Activated CD4-positive, alpha-beta memory T cell treated with anti-CD3 and anti-CD28 coated beads, Interleukin-2, amount 10 ng/mL, durations not matched to agents 7 days and 5 days (primary cell): ENCODE measurements at regions not wholly inside any gene's neighbourhood (a gene's known extent, or its start where the extent isn't known, plus 50 kb on each side); places are given as distances from the start of the nearest gene placed in this dataset.

Experiments used
- CTCF ChIA-PET: fragments of 350-600 bp; sonication (Branson Sonifier 250); formaldehyde crosslinking; loops from one replicate; lab custom pipeline; 2021; ENCODE audit warnings: antibody characterized with exemption, inconsistent platforms; lab: Charles Lee
- POLR2A ChIA-PET: fragments of 350-600 bp; sonication (Branson Sonifier 250); formaldehyde crosslinking; loops from one replicate; lab custom pipeline; 2021; ENCODE audit warnings: antibody characterized with exemption; lab: Charles Lee
- DNase-seq: peaks from one replicate; pipeline ENCODE4 v3.0.0-alpha.2; 2020
- H3K27ac Mint-ChIP-seq: one replicate; pipeline ENCODE4 v1.8.0; 2021; ENCODE audit warnings: mild to moderate bottlenecking, mixed read lengths
- H3K27me3 Mint-ChIP-seq: one replicate; pipeline ENCODE4 v1.8.0; 2021; ENCODE audit warnings: mixed read lengths
- H3K36me3 Mint-ChIP-seq: one replicate; pipeline ENCODE4 v1.8.0; 2021; ENCODE audit warnings: low read depth, mixed read lengths
- H3K4me1 Mint-ChIP-seq: one replicate; pipeline ENCODE4 v1.8.0; 2021; ENCODE audit warnings: mixed read lengths
- H3K4me3 Mint-ChIP-seq: one replicate; pipeline ENCODE4 v1.8.0; 2021; ENCODE audit warnings: mild to moderate bottlenecking, mixed read lengths
- H3K9me3 Mint-ChIP-seq: one replicate; pipeline ENCODE4 v1.8.0; 2021; ENCODE audit warnings: mixed read lengths

DNA sequence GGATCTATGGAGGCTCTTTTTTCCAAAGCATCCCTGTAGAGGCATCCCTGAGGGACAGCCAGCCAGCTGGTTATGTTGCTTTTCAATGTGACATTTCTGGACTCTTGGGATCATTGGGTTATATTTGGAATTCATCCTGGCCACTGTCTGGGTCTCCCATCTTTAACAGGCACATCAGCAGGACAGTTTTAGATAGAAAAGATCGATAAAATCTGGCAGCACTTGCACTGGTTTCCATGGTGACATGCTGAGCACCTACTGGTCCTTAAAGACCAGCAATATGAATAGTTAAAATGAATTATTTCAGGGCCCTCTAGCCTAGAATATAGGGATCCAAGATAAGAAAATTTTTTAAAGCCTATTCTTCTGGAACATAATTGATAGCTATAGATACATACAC lies 151.6 kb downstream of the KDR start:
- Mint-ChIP-seq H3K4me1 (no peaks in the 10 kb centered on the region), H3K27me3 (no peaks in the 10 kb centered on the region), H3K4me3 (no peak overlapping the region), H3K36me3 (no peaks in the 10 kb centered on the region), H3K27ac (no peak overlapping the region), H3K9me3 (no peaks in the 10 kb centered on the region)
- no peak for DNase-seq
- CTCF ChIA-PET, result no interaction called here
- POLR2A ChIA-PET, result no interaction called here

DNA sequence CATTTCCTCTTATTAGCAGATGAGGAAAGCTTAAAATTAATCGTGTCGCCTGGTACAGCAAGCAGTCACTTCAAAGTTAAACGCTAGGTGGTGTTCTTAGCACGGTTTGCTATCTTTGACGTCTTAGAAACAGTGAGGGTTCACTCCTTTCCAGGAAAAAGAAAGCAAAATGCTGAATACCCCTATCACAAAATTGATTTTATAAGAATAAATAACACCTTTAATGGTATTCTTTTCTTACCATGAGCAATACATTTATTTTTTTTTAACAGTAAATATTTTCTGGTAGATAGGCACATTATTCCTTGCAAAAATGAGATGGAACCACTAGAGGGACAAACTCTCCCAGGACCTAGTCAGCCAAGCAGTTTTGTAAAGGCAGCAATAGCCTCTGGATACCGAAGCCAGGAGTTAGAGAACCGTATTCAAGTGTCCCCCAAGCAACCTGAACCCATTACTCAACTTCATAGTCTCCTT lies 153.9 kb downstream of the KDR start:
- no peak overlapping the region for H3K27ac Mint-ChIP-seq
- CTCF ChIA-PET, result interaction anchor here (0.6 to 1.5 kb wide), 5 partner anchors 8 to 583 kb away, joined by 3 to 4 read pairs (median 3); no protein-coding TSS in a partner anchor
- no peak for DNase-seq

DNA sequence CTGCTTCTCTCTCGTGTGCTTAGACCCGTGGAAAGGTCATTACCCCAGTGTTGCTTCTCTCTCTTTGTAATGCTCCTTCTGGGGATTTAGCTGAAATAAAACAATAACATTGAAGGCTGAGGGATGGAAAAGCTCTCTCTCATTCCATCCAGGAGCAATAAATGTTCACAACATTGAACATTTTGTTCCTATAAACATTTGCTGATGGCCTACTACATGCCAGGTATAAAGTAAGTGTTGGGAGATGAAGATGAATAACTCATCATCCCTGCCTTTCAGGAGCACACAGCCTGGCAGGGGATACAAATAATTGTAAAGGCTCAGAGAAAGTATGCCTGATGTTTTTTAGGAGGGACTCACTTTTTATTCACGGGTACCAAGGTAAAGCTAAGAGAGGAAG lies 158.1 kb downstream of the KDR start:
- ChIA-PET POLR2A (no interaction called here), CTCF (no interaction called here)
- Mint-ChIP-seq H3K9me3 (no peaks in the 10 kb centered on the region), H3K27me3 (no peaks in the 10 kb centered on the region), H3K4me3 (no peak overlapping the region), H3K4me1 (no peaks in the 10 kb centered on the region), H3K36me3 (no peaks in the 10 kb centered on the region), H3K27ac (no peak overlapping the region)
- no peak for DNase-seq

More for the DNA sequence above, 153.9 kb downstream of the KDR start:
- no peaks in the 10 kb centered on the region for H3K27me3 Mint-ChIP-seq
- no peak overlapping the region for H3K4me3 Mint-ChIP-seq
- POLR2A ChIA-PET, result no interaction called here
- no peaks in the 10 kb centered on the region for H3K9me3 Mint-ChIP-seq
- H3K36me3 Mint-ChIP-seq, result no peaks in the 10 kb centered on the region
- H3K4me1 Mint-ChIP-seq, result no peaks in the 10 kb centered on the region

DNA sequence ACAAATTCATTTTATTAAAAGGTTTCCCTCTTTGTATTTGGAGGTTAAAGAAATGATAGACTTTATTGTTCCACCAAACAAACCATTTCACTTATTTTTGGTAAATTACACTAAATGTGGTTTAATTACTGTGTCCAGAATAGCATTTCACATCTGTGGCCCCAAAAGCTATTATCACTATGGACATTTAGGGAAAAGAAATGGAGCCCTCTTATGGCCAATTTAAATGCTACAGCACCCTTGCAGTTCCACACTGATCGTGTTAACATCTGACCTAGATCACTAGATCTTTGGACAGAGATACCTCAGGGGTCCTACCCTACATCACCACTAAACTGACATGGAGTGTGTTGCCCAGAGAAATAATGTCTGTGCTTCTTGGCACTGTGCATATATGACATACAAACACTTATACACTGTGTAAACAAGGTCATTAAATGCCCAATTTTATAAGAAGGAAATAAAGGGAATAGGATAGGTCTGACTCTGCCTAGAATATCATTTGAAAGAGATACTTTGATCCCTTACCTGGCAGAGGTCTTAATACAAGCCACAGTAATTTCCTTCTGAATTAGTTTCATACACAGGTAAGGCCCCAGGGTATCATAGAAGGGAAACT lies 163.9 kb downstream of the KDR start:
- CTCF ChIA-PET, result no interaction called here
- no peak overlapping the region for H3K27ac Mint-ChIP-seq
- H3K36me3 Mint-ChIP-seq, result no peaks in the 10 kb centered on the region
- no peaks in the 10 kb centered on the region for H3K9me3 Mint-ChIP-seq
- peaks cover 1% of the 10 kb centered on the region for H3K27me3 Mint-ChIP-seq
- H3K4me3 Mint-ChIP-seq, result no peak overlapping the region
- POLR2A ChIA-PET, result no interaction called here
- peaks cover 4% of the 10 kb centered on the region for H3K4me1 Mint-ChIP-seq
- no peak for DNase-seq

DNA sequence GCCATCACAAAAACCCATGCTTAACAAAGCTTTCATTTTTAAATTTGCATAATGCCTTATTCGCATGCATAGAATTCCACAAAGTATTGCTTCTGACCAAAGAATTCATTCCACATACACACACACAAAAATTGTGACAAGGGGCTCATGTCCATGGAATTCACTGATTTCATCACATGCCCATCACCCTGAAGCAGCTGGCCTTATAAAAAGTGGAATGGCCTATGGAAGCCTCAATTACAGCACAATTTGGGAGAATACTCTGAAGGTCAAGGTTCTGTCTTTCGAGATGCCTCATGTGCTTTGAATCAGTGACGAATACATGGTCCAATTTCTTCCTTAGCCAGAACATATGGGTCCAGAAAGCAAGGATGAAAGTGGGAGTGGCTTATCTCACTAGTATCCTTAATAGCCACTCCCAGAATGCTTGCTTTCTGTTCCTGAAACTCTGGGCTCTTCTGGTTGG lies 165.7 kb downstream of the KDR start:
- H3K27me3 Mint-ChIP-seq, result peaks cover 1% of the 10 kb centered on the region
- H3K9me3 Mint-ChIP-seq, result no peaks in the 10 kb centered on the region
- POLR2A ChIA-PET, result no interaction called here
- no peak for DNase-seq
- CTCF ChIA-PET, result no interaction called here
- H3K4me3 Mint-ChIP-seq, result no peak overlapping the region
- peaks cover 4% of the 10 kb centered on the region for H3K4me1 Mint-ChIP-seq
- H3K36me3 Mint-ChIP-seq, result no peaks in the 10 kb centered on the region
- no peak overlapping the region for H3K27ac Mint-ChIP-seq

DNA sequence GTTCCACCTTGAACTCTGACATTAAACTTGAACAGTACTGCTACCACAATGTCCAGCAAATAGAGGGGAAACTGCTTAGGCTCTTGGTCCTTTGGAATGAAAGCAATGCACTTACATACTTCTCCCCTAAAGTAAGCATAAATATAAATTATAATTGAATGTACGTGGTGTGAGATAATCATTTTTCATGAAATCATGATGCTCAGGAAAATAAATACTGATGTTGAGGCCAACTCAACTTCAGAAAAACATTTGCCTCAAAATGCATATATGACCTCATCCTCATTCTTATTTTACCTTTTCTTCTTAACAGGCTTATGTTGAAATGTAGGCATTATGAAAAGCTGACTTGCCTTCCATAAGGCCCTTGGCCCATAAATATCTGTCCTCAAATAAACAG lies 166.3 kb downstream of the KDR start:
- Mint-ChIP-seq H3K4me3 (no peak overlapping the region), H3K4me1 (peaks cover 4% of the 10 kb centered on the region), H3K27me3 (peaks cover 1% of the 10 kb centered on the region), H3K9me3 (no peaks in the 10 kb centered on the region), H3K27ac (no peak overlapping the region), H3K36me3 (no peaks in the 10 kb centered on the region)
- POLR2A ChIA-PET, result no interaction called here
- CTCF ChIA-PET, result no interaction called here
- no peak for DNase-seq

DNA sequence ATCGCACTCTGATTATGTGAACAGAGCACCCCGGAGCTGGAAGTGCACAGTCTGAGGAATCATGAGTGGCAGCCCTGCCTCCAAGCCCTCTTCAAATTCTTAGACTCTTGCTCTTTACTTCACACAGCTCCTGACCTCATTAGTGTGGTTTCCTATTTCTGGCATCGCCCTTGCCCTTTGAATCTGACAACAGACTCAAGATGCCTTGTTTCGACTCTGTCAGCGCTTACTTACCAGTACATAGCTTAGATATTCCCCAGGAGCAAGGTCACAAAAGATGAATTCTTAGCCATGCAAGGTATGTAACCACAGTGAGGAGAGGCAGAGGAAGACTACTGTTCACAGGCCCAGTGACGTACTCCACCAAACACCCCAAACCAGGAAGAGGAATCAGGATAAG lies 167.2 kb downstream of the KDR start:
- POLR2A ChIA-PET, result no interaction called here
- DNase-seq, result peak; percentile 17
- no peaks in the 10 kb centered on the region for H3K9me3 Mint-ChIP-seq
- peaks cover 1% of the 10 kb centered on the region for H3K27me3 Mint-ChIP-seq
- H3K27ac Mint-ChIP-seq, result no peak overlapping the region
- H3K36me3 Mint-ChIP-seq, result no peaks in the 10 kb centered on the region
- CTCF ChIA-PET, result no interaction called here
- no peak overlapping the region for H3K4me3 Mint-ChIP-seq
- peaks cover 4% of the 10 kb centered on the region for H3K4me1 Mint-ChIP-seq

DNA sequence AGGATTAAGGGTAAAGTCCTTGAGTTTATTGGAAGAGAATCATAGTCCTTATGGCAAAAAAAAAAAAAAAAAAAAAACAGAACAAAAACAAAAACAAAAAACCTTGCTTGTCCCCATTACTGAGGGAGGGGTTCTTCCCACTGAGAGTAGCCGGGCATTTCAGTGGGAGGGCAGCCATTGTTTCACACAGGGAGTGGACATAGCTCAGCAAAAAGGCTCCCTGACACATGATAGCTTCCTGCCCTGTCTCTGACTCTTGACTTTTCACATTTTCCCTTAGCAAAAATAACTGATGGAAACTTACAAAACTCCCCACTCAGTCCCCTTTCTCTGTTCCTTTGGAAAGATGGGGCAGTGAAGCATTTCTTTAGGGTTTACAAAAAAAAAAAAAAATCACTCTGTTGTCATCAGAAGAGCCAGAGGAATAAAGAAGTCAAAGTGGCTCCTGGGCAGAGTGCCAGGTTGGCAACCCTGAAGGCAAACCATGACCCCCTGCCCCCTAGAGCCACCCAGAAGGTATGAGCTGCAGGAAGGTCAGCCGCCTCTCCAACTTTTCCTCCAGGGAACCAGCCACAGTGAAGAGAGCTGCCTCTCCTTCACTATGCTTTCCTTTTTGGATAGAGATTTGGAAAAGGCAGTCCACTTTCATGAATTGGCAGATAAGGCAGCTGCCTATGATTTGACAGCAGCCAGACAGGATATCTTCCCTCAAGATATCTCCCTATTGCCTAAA lies 170.6 kb downstream of the KDR start:
- Mint-ChIP-seq H3K4me1 (peaks cover 4% of the 10 kb centered on the region), H3K36me3 (no peaks in the 10 kb centered on the region), H3K27me3 (peaks cover 1% of the 10 kb centered on the region), H3K27ac (no peak overlapping the region), H3K4me3 (no peak overlapping the region), H3K9me3 (no peaks in the 10 kb centered on the region)
- POLR2A ChIA-PET, result no interaction called here
- CTCF ChIA-PET, result no interaction called here
- no peak for DNase-seq

DNA sequence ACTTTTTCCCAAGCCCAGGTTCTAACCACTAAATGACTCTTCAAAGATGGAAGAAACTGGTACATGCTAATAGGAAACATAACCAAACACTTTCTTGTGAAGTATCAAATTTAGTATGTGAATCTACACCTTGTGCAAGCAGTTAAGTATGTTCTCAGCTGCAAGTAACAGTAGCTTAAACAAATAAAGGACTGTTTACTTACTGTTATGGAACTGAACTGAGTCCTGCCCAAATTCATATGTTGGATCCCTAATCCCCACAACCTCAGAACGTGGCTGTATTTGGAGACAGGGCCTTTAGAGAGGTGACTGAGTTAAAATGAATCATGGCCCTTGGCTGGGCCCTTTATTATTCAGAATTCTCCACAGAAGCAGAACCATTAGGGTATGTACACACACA lies 178.7 kb downstream of the KDR start:
- Mint-ChIP-seq H3K9me3 (no peaks in the 10 kb centered on the region), H3K4me3 (no peak overlapping the region), H3K27ac (no peak overlapping the region), H3K4me1 (peaks cover 11% of the 10 kb centered on the region), H3K27me3 (peaks cover 1% of the 10 kb centered on the region), H3K36me3 (no peaks in the 10 kb centered on the region)
- DNase-seq, result no peak
- CTCF ChIA-PET, result no interaction called here
- POLR2A ChIA-PET, result no interaction called here

DNA sequence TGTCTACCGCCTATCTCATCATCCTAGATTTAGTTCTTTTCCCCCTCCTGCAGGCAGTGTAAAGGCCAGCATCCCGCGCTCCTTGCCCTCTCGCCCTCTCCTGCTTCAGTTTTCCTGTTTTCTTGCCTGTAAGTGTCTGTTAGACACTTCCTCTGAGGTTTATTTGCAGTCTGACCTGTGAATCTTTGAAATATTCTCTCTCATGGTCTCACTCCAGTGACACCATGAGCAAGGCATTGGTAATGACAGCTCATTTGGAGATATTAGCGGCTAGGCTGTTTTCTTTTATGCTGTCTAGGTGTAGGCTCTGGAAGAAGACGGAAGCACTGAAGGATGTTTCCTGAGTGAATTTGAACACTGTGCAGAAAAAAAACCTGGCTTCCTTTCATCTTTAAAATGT lies 179.6 kb downstream of the KDR start:
- H3K9me3 Mint-ChIP-seq, result no peaks in the 10 kb centered on the region
- H3K4me3 Mint-ChIP-seq, result no peak overlapping the region
- H3K36me3 Mint-ChIP-seq, result no peaks in the 10 kb centered on the region
- peaks cover 20% of the 10 kb centered on the region for H3K4me1 Mint-ChIP-seq
- H3K27me3 Mint-ChIP-seq, result no peaks in the 10 kb centered on the region
- CTCF ChIA-PET, result no interaction called here
- POLR2A ChIA-PET, result no interaction called here
- no peak for DNase-seq
- no peak overlapping the region for H3K27ac Mint-ChIP-seq

DNA sequence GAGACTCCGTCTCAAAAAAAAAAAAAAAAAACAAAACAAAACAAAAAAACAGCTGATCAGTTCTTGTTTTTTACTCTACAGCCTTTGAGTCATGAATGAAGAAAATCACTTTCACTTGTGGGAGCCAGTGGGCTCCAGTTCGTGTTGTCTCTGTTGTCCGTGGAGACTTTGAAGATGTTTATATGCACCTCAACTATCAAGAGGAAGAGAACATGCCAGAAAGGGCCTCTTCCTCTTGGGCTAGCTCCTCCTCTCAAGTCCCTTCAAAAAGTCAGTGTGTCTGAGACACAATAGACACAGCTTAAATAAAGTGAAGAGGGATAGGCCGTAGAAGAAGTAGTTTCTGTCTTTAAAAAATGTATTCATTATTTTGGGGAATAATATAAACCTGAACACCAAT lies 182.7 kb downstream of the KDR start:
- H3K4me1 Mint-ChIP-seq, result peaks cover 24% of the 10 kb centered on the region
- POLR2A ChIA-PET, result no interaction called here
- DNase-seq, result peak; percentile 25
- no peak overlapping the region for H3K4me3 Mint-ChIP-seq
- H3K9me3 Mint-ChIP-seq, result no peaks in the 10 kb centered on the region
- H3K36me3 Mint-ChIP-seq, result no peaks in the 10 kb centered on the region
- H3K27ac Mint-ChIP-seq, result peak overlapping the region; percentile 54
- H3K27me3 Mint-ChIP-seq, result no peaks in the 10 kb centered on the region
- CTCF ChIA-PET, result interaction anchor here (1.4 kb wide), 1 partner anchor 452 kb away, joined by 3 read pairs; the partner anchor contains the start of gene TMEM165

DNA sequence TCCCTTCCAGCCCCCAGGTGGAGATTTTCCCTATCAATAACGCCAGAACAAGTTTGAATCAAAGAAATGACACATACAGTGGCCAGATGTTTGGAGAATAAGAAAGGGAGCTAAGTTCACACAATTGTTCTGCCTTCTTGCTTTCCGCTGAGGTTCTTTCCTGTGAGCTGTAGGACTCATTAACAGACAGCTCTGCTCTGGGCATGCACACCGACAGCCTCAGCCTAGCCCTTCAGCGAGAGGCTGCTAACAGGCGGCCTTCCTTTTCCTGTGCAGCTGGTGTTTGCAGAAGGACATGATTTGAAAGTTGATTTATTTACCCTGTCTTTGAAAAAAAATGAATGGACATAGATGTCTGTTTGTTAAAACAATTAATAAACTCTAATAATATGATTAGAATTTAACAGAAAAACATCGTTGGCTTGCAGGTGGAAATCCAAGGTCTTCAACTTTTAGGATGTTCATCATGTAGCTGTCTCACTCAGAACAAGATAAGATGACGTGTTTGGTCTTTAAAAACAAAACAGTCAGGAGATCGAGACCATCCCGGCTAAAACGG lies 183.3 kb downstream of the KDR start:
- H3K9me3 Mint-ChIP-seq, result no peaks in the 10 kb centered on the region
- peak; percentile 47 for DNase-seq
- H3K27me3 Mint-ChIP-seq, result no peaks in the 10 kb centered on the region
- H3K36me3 Mint-ChIP-seq, result no peaks in the 10 kb centered on the region
- peaks cover 24% of the 10 kb centered on the region for H3K4me1 Mint-ChIP-seq
- ChIA-PET POLR2A (no interaction called here), CTCF (interaction anchor here (1.4 kb wide), 1 partner anchor 453 kb away, joined by 3 read pairs; the partner anchor contains the start of gene TMEM165)
- peak overlapping the region; percentile 67 for H3K27ac Mint-ChIP-seq
- H3K4me3 Mint-ChIP-seq, result peak overlapping the region; percentile 19
